ENCODE measurements at regions not wholly inside any gene's neighbourhood (a gene's known extent, or its start where the extent isn't known, plus 50 kb on each side); places are given as distances from the start of the nearest gene placed in this dataset.

- ATAC-seq = no peak
- TF ChIP-seq CTCF (IDR thresholded peaks at IDR 0.05) = no peak
These were observed 188.6 kb upstream of the PRPS1L1 start for GRCh38 chr7:18216270-18216669.

GRCh38 chr7:18221377-18222293 is 194.0 kb upstream of the PRPS1L1 start:
- intact Hi-C loops (cut with DNase I) = no loop called here
- 44 to 61% methylated on average over 2 of the region's 2 CpGs for WGBS, 2 donors
- no peaks in the 10 kb centered on the region for H3K4me1 ChIP-seq
- H3K4me3 ChIP-seq = no peak overlapping the region
- TF ChIP-seq CTCF (IDR thresholded peaks at IDR 0.05) = no peak
- ATAC-seq (peak in 2 of 4 donors; percentile 51 to 57), DNase-seq (no peak), FAIRE-seq (peak; percentile 54)
- no peaks in the 10 kb centered on the region for H3K36me3 ChIP-seq
- H3K27me3 ChIP-seq = no peaks in the 10 kb centered on the region
- H3K27ac ChIP-seq = no peak overlapping the region
- H3K9me3 ChIP-seq = no peaks in the 10 kb centered on the region

More at GRCh38 chr7:18216270-18216669, 188.6 kb upstream of the PRPS1L1 start:
- WGBS, 2 donors = 86 to 90% methylated on average over 2 of the region's 2 CpGs
- intact Hi-C loops (cut with DNase I) = no loop called here
- no peak overlapping the region for H3K27ac ChIP-seq
- no peaks in the 10 kb centered on the region for H3K27me3 ChIP-seq
- no peak for FAIRE-seq
- no peak for DNase-seq
- H3K4me3 ChIP-seq = no peak overlapping the region
- H3K36me3 ChIP-seq = no peaks in the 10 kb centered on the region
- no peaks in the 10 kb centered on the region for H3K9me3 ChIP-seq
- H3K4me1 ChIP-seq = no peaks in the 10 kb centered on the region

GRCh38 chr7:18222636-18223035 is 195.0 kb upstream of the PRPS1L1 start:
- TF ChIP-seq CTCF (IDR thresholded peaks at IDR 0.05) = no peak
- FAIRE-seq (no peak), DNase-seq (no peak), ATAC-seq (no peak)
- Histone ChIP-seq H3K27me3 (no peaks in the 10 kb centered on the region), H3K9me3 (no peaks in the 10 kb centered on the region), H3K27ac (no peak overlapping the region), H3K4me3 (no peak overlapping the region), H3K36me3 (no peaks in the 10 kb centered on the region), H3K4me1 (no peaks in the 10 kb centered on the region)
- intact Hi-C loops (cut with DNase I) = no loop called here

GRCh38 chr7:18224138-18224537 is 196.5 kb upstream of the PRPS1L1 start:
- H3K9me3 ChIP-seq = no peaks in the 10 kb centered on the region
- no peaks in the 10 kb centered on the region for H3K36me3 ChIP-seq
- ATAC-seq (no peak), FAIRE-seq (no peak), DNase-seq (no peak)
- intact Hi-C loops (cut with DNase I) = no loop called here
- no peak for TF ChIP-seq CTCF (IDR thresholded peaks at IDR 0.05)
- H3K27me3 ChIP-seq = no peaks in the 10 kb centered on the region
- no peak overlapping the region for H3K4me3 ChIP-seq
- no peak overlapping the region for H3K27ac ChIP-seq
- no peaks in the 10 kb centered on the region for H3K4me1 ChIP-seq
- WGBS, 2 donors = 100% methylated on average over 1 of the region's 1 CpG

- no peak for ATAC-seq
- no peaks in the 10 kb centered on the region for H3K9me3 ChIP-seq
- H3K36me3 ChIP-seq = no peaks in the 10 kb centered on the region
- no peaks in the 10 kb centered on the region for H3K4me1 ChIP-seq
- no peak overlapping the region for H3K4me3 ChIP-seq
- FAIRE-seq = no peak
- no peak for DNase-seq
- TF ChIP-seq CTCF (IDR thresholded peaks at IDR 0.05) = no peak
- no peaks in the 10 kb centered on the region for H3K27me3 ChIP-seq
- intact Hi-C loops (cut with DNase I) = no loop called here
- H3K27ac ChIP-seq = no peak overlapping the region
These were observed 197.4 kb upstream of the PRPS1L1 start for GRCh38 chr7:18225067-18225466.

All from pancreas (tissue), 10 donors.